ENCODE measurements at regions not wholly inside any gene's neighbourhood (a gene's known extent, or its start where the extent isn't known, plus 50 kb on each side); places are given as distances from the start of the nearest gene placed in this dataset.

GRCh38 chr3:36146404-36146803 lies 233.9 kb upstream of the STAC start:
- Histone ChIP-seq H3K27me3 (no peaks in the 10 kb centered on the region), H4K20me1 (ENCODE audit: insufficient read depth, poor library complexity, severe bottlenecking) (no peaks in the 10 kb centered on the region), H3K4me3 (no peak overlapping the region), H3K27ac (no peak overlapping the region), H3K36me3 (replicated peaks; ENCODE audit: insufficient read depth, low read depth) (no peaks in the 10 kb centered on the region), H3K9me2 (replicated peaks; ENCODE audit: insufficient read depth) (no peaks in the 10 kb centered on the region), H3K4me2 (no peak overlapping the region), H2AFZ (no peak overlapping the region), H3K4me1 (ENCODE audit: insufficient read depth) (no peaks in the 10 kb centered on the region), H3K79me2 (no peaks in the 10 kb centered on the region), H3K9me3 (ENCODE audit: low read depth) (no peaks in the 10 kb centered on the region)
- no peak for DNase-seq (ENCODE audit: low spot score)
- TF ChIP-seq EZH2 (IDR thresholded peaks at IDR 0.05; ENCODE audit: borderline replicate concordance): no peak
- TF ChIP-seq EZH2phosphoT487 (IDR thresholded peaks at IDR 0.05; ENCODE audit: low read depth, severe bottlenecking, unreplicated experiment): no peak
- TF ChIP-seq CTCF (IDR thresholded peaks at IDR 0.05; ENCODE audit: poor library complexity): no peak
- 83% methylated on average over 2 of the region's 2 CpGs for WGBS (ENCODE audit: low lambda C conversion rate, missing lambda C conversion rate)

DNA sequence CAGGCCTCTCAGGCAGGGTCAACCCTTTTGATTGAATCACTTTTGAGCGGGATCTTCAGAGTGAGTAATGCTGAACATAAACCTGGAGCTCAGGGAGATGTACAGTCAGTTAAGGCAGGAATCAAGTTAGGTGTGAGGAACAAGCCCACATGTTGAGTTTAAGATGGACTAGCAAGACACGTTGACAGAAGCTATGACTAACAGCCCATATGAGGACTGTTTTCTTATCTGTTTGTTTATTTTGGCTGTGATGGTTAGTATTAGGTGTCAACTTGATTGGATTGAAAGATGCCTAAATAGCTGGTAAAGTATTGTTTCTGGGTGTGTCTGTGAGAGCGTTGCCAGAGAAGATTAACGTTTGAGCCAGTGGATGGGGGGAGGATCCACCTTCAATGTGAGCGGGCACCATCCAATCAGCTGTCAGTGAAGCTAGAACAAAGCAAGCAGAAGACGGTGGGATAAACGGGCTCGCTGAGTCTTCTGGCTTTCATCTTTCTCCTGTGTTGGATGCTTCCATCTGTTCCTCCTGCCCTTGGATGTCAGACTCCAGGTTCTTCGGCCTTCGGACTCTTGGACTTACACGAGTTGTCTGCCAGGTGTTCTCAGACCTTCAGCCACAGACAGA lies 232.3 kb upstream of the STAC start:
- TF ChIP-seq EZH2 (IDR thresholded peaks at IDR 0.05; ENCODE audit: borderline replicate concordance) (no peak), EZH2phosphoT487 (IDR thresholded peaks at IDR 0.05; ENCODE audit: low read depth, severe bottlenecking, unreplicated experiment) (no peak), CTCF (IDR thresholded peaks at IDR 0.05; ENCODE audit: poor library complexity) (no peak)
- Histone ChIP-seq H3K9me2 (replicated peaks; ENCODE audit: insufficient read depth) (no peaks in the 10 kb centered on the region), H4K20me1 (ENCODE audit: insufficient read depth, poor library complexity, severe bottlenecking) (no peaks in the 10 kb centered on the region), H3K36me3 (replicated peaks; ENCODE audit: insufficient read depth, low read depth) (no peaks in the 10 kb centered on the region), H2AFZ (no peak overlapping the region), H3K9me3 (ENCODE audit: low read depth) (no peaks in the 10 kb centered on the region), H3K27me3 (no peaks in the 10 kb centered on the region), H3K4me1 (ENCODE audit: insufficient read depth) (no peaks in the 10 kb centered on the region), H3K79me2 (no peaks in the 10 kb centered on the region), H3K27ac (no peak overlapping the region), H3K4me3 (no peak overlapping the region), H3K4me2 (no peak overlapping the region)
- no peak for DNase-seq (ENCODE audit: low spot score)
- WGBS (ENCODE audit: low lambda C conversion rate, missing lambda C conversion rate): 84% methylated on average over 11 of the region's 11 CpGs

- no peak overlapping the region for H3K4me2 ChIP-seq
- no peak overlapping the region for H2AFZ ChIP-seq
- H3K4me3 ChIP-seq: no peak overlapping the region
- no peaks in the 10 kb centered on the region for H3K9me2 ChIP-seq (replicated peaks; ENCODE audit: insufficient read depth)
- H3K9me3 ChIP-seq (ENCODE audit: low read depth): no peaks in the 10 kb centered on the region
- no peak overlapping the region for H3K27ac ChIP-seq
- H4K20me1 ChIP-seq (ENCODE audit: insufficient read depth, poor library complexity, severe bottlenecking): no peaks in the 10 kb centered on the region
- no peak for DNase-seq (ENCODE audit: low spot score)
- no peaks in the 10 kb centered on the region for H3K79me2 ChIP-seq
- H3K27me3 ChIP-seq: no peaks in the 10 kb centered on the region
- H3K36me3 ChIP-seq (replicated peaks; ENCODE audit: insufficient read depth, low read depth): no peaks in the 10 kb centered on the region
- TF ChIP-seq EZH2 (IDR thresholded peaks at IDR 0.05; ENCODE audit: borderline replicate concordance): no peak
- H3K4me1 ChIP-seq (ENCODE audit: insufficient read depth): no peaks in the 10 kb centered on the region
Measured at GRCh38 chr3:36149447-36149865, 230.8 kb upstream of the STAC start.

DNA sequence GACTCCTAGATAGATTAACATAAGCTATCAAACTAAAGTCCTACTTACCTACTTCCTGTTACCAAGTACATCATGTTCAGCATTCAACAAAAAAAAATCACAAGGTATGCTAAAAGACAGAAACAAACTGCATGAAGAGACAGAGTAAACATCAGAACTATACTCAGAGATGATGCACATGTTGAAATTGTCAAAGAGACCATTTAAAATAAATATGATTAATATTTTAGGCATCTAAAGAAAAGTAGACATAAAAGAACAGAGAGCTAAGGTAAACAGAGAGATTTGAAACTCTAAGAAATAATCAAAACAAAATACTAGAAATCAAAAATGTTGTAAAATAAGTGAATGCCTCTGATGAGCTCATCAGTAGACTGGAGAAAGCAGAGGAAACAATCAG lies 224.8 kb upstream of the STAC start:
- H3K36me3 ChIP-seq (replicated peaks; ENCODE audit: insufficient read depth, low read depth): no peaks in the 10 kb centered on the region
- H3K79me2 ChIP-seq: no peaks in the 10 kb centered on the region
- H3K4me2 ChIP-seq: no peak overlapping the region
- H3K9me3 ChIP-seq (ENCODE audit: low read depth): no peaks in the 10 kb centered on the region
- H2AFZ ChIP-seq: no peak overlapping the region
- no peaks in the 10 kb centered on the region for H3K4me1 ChIP-seq (ENCODE audit: insufficient read depth)
- TF ChIP-seq EZH2 (IDR thresholded peaks at IDR 0.05; ENCODE audit: borderline replicate concordance): no peak
- no peak for TF ChIP-seq EZH2phosphoT487 (IDR thresholded peaks at IDR 0.05; ENCODE audit: low read depth, severe bottlenecking, unreplicated experiment)
- no peak for TF ChIP-seq CTCF (IDR thresholded peaks at IDR 0.05; ENCODE audit: poor library complexity)
- no peaks in the 10 kb centered on the region for H3K27me3 ChIP-seq
- no peak overlapping the region for H3K27ac ChIP-seq
- H4K20me1 ChIP-seq (ENCODE audit: insufficient read depth, poor library complexity, severe bottlenecking): no peaks in the 10 kb centered on the region
- DNase-seq (ENCODE audit: low spot score): no peak
- H3K9me2 ChIP-seq (replicated peaks; ENCODE audit: insufficient read depth): no peaks in the 10 kb centered on the region
- H3K4me3 ChIP-seq: no peak overlapping the region

Measured in hepatocyte (in vitro differentiated cells).